NCI-H82 treated with DMSO at 0.1 percent for 48 hours (cell line): ENCODE measurements at regions not wholly inside any gene's neighbourhood (a gene's known extent, or its start where the extent isn't known, plus 50 kb on each side); places are given as distances from the start of the nearest gene placed in this dataset.

ENCODE experiments used
- DNase-seq: peaks from one replicate; lab custom pipeline; 2025; ENCODE audit not compliant: unreplicated experiment; lab: John Stamatoyannopoulos, UW

GRCh38 chr13:109671919-109672318 is 114.5 kb downstream of the IRS2 start:
- no peak for DNase-seq

DNA sequence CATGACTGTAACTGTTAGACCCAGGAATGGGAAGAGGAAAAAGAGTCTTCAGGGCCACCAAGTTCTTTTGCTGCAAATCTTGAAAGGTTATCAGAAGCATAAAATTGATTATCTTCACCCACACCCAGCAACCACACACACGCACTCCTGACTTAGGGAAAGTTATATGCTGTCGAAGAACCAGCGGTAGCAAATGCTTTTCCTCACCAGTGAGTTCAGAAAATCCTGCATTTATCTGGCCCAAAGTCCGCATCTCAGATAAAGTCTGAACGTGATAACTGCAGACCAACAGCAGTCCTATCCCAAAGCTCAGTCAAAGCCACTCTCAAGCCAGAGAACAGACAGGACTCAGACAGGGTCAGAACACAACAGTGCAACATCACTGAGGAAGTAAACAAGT is 115.6 kb downstream of the IRS2 start:
- no peak for DNase-seq

GRCh38 chr13:109669956-109670355 is 116.4 kb downstream of the IRS2 start:
- no peak for DNase-seq

DNA sequence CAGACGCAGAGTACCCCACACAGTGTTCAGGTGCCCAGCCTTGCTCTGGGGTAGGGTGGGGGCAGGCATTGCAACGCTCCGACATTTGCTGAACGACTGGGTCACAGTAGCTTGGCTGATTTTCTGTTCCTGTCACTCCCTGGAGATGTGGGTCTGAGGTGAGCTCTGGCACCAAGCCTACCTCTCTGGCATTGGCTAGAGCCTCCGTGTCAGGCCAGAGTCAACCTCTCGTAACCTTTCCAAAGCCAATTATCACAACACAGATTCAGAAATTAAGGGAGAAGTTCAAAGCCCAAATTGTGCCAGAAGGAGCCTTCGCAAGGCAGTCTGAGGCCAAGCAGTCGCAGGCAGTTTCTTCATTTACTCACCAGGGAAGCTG is 117.2 kb downstream of the IRS2 start:
- no peak for DNase-seq

- DNase-seq = no peak
Measured at GRCh38 chr13:109668433-109669233, 117.8 kb downstream of the IRS2 start.

- no peak for DNase-seq
Measured at GRCh38 chr13:109667807-109668291, 118.5 kb downstream of the IRS2 start.

GRCh38 chr13:109667056-109667455 is 119.3 kb downstream of the IRS2 start:
- DNase-seq = no peak

DNA sequence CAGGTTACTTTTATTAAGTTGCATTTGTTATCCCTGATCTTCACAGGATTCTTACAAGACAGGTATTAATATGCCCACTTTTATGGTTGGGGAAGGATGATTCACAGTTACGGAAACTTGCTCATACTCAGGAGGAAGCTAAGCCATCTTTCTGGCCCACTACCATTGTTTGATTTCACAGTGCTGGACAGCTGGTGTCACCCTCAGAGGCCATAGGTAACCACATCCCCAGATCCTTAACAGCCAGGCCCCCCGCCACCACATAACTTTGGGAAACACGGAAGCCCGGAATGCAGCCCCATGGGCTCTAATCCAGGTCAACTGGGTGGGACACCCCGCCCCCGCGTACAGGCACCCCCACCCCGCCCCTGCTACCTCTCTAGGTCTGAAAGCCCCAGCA is 119.7 kb downstream of the IRS2 start:
- DNase-seq = no peak

DNA sequence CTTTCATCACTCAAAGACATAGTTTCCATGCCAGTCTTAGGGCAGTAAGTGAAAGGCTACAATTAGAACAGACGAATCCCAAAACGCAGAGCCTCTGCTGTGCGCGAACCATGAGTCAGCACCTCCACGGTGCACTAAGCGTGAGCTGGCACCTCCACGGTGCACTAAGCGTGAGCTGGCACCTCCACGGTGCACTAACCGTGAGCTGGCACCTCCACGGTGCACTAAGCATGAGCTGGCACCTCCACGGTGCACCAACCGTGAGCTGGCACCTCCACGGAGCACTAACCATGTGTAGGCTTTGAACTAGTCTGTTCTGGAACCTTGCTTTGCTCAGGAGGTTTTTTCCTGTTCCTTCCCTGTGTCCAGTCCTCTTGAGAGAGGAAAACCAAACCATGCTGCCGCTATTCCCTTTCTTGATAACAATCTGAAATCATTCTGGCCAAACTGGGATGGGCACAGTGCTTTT is 120.6 kb downstream of the IRS2 start:
- no peak for DNase-seq

GRCh38 chr13:109665240-109665639 is 121.1 kb downstream of the IRS2 start:
- no peak for DNase-seq

GRCh38 chr13:109657395-109657794 is 129.0 kb downstream of the IRS2 start:
- DNase-seq = no peak

- DNase-seq = no peak
Measured at GRCh38 chr13:109656206-109656605, 130.2 kb downstream of the IRS2 start.

GRCh38 chr13:109655611-109656010 is 130.8 kb downstream of the IRS2 start:
- DNase-seq = no peak

GRCh38 chr13:109655206-109655600 is 131.2 kb downstream of the IRS2 start:
- no peak for DNase-seq

DNA sequence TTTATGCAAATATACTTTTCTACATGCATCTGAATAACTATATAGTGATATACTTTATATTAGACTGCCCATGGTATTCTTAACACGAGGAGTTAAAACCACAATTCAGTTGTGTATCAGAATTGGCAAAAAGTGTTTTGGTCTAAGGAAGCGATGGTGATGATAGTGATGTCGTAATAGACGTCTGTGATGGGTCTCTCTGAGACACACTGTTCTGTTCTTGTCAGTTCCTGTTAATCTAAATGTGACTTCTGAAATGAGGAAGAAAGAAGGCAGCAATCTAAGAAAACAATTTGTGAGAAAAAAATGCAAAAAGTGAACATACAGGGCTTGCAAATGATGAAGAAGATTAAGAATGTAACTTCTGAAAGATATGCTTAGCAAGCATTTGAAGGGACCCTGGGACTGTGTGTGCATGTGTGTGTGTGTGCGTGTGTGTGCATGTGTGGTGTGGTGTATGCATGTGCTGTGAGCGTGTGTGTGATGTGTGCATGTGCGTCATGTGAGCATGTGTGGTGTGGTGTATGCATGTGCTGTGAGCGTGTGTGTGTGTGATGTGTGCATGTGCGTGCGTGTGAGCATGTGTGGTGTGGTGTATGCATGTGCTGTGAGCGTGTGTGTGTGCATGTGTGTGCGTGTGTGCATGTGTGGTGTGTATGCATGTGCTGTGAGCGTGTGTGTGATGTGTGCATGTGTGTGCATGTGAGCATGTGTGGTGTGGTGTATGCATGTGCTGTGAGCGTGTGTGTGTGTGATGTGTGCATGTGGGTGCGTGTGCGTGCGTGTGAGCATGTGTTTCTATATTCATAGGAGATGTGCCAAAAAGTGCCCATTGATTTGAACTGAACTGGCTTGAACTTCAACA is 131.8 kb downstream of the IRS2 start:
- no peak for DNase-seq

- no peak for DNase-seq
Measured at GRCh38 chr13:109652531-109652930, 133.9 kb downstream of the IRS2 start.

DNA sequence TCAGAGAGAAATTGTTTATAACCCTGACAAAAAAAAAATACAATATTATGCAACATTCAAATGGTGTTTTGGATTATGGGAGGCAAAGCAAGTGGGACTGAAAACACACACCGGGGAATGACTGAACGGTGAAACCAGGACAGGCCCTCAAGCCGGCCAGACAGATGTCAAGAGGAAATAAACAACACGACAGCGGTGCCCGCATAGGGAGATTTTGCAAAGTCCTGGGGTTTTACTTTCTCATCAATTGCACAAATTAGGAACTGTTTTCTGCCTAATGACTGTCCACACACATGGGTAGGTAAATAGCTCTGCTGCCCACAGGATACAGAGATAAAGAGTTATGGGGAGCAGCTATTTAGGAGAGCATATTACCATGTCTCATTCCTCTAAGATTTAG is 134.5 kb downstream of the IRS2 start:
- no peak for DNase-seq

GRCh38 chr13:109651311-109651710 is 135.1 kb downstream of the IRS2 start:
- DNase-seq = no peak

DNA sequence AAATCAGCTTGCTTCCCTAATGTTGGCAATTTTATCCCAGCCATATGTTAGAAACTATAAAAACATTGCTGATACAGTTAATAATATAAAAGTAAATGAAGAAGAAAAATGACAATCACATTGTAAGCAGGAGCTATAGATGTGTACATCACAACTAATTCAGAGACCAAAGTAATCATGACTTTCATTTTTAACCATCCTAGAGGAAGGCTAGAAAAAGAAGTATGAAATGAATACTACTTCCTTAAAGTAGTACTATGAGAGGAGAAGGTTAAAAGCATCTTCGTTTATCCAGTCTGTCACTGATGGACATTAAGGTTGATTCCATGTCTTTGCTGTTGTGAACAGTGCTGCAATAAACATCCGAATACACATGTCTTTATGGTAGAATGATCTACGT is 135.5 kb downstream of the IRS2 start:
- no peak for DNase-seq

GRCh38 chr13:109649713-109650112 is 136.7 kb downstream of the IRS2 start:
- no peak for DNase-seq

GRCh38 chr13:109647699-109648098 is 138.7 kb downstream of the IRS2 start:
- DNase-seq = no peak

- no peak for DNase-seq
Measured at GRCh38 chr13:109647053-109647452, 139.3 kb downstream of the IRS2 start.
